Muscle of arm (tissue), 1 donor: ENCODE measurements at regions not wholly inside any gene's neighbourhood (a gene's known extent, or its start where the extent isn't known, plus 50 kb on each side); places are given as distances from the start of the nearest gene placed in this dataset.

Source experiments
- DNase-seq: peaks from one replicate; pipeline ENCODE4 v3.0.0-alpha.2; 2013

GRCh38 chr17:77882481-77883212 lies 75.9 kb upstream of the TNRC6C start:
- no peak for DNase-seq

GRCh38 chr17:77883213-77883650 lies 75.3 kb upstream of the TNRC6C start:
- no peak for DNase-seq

GRCh38 chr17:77884019-77884418 lies 74.5 kb upstream of the TNRC6C start:
- DNase-seq: no peak

GRCh38 chr17:77884967-77885641 lies 73.4 kb upstream of the TNRC6C start:
- no peak for DNase-seq

- no peak for DNase-seq
These were observed 72.7 kb upstream of the TNRC6C start for GRCh38 chr17:77885678-77886386.

- no peak for DNase-seq
These were observed 72.1 kb upstream of the TNRC6C start for GRCh38 chr17:77886387-77886728.

- DNase-seq: no peak
These were observed 71.4 kb upstream of the TNRC6C start for GRCh38 chr17:77887110-77887463.

- peak; percentile 81 for DNase-seq
These were observed 70.8 kb upstream of the TNRC6C start for GRCh38 chr17:77887464-77888241.

- no peak for DNase-seq
These were observed 70.0 kb upstream of the TNRC6C start for GRCh38 chr17:77888242-77889134.

- DNase-seq: no peak
These were observed 69.4 kb upstream of the TNRC6C start for GRCh38 chr17:77889135-77889505.

GRCh38 chr17:77889866-77890760 lies 68.4 kb upstream of the TNRC6C start:
- DNase-seq: no peak

GRCh38 chr17:77890771-77891170 lies 67.7 kb upstream of the TNRC6C start:
- DNase-seq: no peak

- DNase-seq: no peak
These were observed 66.9 kb upstream of the TNRC6C start for GRCh38 chr17:77891602-77892001.

- no peak for DNase-seq
These were observed 66.5 kb upstream of the TNRC6C start for GRCh38 chr17:77892031-77892430.

GRCh38 chr17:77892469-77893143 lies 65.9 kb upstream of the TNRC6C start:
- no peak for DNase-seq

- no peak for DNase-seq
These were observed 65.1 kb upstream of the TNRC6C start for GRCh38 chr17:77893144-77894044.

GRCh38 chr17:77894126-77894956 lies 64.2 kb upstream of the TNRC6C start:
- DNase-seq: no peak
